ENCODE measurements at regions not wholly inside any gene's neighbourhood (a gene's known extent, or its start where the extent isn't known, plus 50 kb on each side); places are given as distances from the start of the nearest gene placed in this dataset.
"Not testable (repeated sequence)": the region's sequence is repeated elsewhere in the genome, so short reads cannot be mapped to it uniquely, and the experiment has no call there.

DNA sequence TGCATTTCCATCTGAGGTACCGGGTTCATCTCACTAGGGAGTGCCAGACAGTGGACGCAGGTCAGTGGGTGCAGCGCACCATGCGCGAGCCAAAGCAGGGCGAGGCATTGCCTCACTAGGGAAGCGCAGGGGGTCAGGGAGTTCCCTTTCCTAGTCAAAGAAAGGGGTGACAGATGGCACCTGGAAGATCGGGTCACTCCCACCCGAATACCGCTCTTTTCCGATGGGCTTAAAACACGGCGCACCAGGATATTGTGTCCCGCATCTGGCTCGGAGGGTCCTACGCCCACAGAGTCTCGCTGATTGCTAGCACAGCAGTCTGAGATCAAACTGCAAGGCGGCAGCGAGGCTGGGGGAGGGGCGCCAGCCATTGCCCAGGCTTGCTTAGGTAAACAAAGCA, 1157.1 kb downstream of the NAALADL2 start:
- DNase-seq = not testable (repeated sequence)

DNA sequence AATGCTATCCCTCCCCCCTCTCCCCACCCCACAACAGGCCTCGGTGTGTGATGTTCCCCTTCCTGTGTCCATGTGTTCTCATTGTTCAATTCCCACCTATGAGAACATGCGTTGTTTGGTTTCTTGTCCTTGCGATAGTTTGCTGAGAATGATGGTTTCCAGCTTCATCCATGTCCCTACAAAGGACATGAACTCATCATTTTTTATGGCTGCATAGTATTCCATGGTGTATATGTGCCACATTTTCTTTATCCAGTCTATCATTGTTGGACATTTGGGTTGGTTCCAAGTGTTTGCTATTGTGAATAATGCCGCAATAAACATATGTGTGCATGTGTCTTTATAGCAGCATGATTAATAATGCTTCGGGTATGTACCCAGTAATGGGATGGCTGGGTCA, 1156.1 kb downstream of the NAALADL2 start:
- not testable (repeated sequence) for DNase-seq

DNA sequence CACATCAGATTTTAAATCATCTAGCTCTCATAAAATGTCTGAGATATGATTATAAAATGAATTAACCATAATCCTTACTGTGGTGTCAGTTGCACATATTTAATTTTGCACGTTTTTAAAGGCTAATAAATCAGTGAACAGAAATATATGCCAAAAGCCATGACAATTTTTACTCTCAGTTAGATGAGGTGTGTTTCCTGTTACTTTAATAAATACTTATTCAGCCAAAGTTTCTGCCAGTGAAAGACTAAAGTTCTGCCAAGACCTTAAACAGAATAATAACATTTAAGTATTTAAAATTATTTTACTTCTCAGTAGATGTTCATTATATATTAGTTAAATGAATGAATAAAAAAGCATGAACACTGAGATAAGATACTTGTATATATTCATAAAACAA, 1150.1 kb downstream of the NAALADL2 start:
- no peak for DNase-seq

DNA sequence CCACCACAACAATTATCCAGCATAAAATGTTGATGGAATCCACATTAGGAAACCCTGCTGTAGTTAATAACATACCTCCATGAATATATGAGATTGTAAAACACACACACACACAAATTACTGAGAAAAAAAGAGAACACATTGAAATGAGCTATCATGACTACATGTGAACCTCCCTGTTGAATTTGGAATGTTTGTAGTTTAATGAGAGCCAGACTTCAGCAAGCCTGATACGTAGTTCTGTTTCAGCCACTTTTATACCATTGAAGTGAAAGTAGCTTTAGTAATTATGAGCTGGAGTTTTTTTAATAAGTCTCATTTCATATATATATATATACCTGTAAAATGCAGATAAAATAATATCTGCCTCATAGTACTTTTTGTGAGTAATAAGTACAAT, 1146.4 kb downstream of the NAALADL2 start:
- DNase-seq = no peak

DNA sequence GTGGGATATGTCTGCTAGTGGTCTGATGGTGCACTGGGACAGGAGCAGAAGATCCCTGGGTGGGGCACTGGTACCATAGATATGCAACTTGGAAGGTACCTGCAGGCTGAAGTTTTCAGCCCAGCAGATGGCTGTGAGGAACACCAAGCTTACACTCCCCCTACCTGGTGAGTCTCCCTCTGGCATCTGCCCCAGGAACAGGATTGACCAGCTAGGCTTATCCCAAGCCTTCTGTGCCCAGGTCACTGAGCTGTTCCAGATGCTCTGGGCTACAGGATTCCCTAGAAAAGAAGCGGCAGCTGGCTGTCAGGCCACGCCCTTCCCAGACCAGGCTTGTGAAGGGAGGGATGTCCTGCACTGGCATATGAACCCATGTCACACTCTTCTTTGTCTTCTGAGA, 1130.0 kb downstream of the NAALADL2 start:
- DNase-seq = no peak

DNA sequence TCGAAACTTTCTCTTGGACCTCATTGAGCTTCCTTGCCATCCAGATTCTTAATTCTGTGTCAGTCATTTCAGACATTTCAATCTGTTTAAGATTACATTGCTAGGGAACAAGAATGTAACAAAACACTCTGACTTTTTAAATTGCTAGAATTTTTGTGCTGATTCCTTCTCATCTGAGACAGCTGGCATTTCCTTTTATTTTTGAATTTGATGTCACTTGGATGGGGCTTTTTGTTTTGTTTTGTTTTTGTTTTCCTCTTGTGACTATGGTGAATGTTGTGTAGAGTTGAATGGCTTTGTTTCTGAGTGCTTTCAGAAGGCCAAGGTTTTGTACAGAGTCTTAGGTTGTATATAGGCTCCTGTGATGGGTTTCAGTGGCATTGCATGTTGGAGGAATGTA, 1129.3 kb downstream of the NAALADL2 start:
- no peak for DNase-seq

DNA sequence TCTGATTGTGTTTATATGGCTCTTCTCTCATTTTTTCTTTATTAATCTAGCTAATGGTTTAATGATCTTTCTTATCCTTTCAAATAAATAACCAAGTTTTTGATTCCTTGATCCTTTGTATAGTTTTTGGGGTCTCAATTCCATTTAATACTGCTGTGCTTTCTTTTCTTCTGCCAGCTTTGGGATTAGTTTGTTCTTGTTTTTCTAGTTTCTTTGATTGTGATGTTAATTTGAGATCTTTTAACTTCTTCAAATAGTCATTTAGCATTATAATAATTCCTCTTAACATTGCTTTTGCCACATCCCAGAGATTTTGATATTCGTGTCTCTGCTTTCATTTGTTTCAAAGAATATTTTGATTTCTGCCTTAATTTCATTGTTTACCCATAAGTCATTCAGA, 1126.6 kb downstream of the NAALADL2 start:
- DNase-seq = no peak

DNA sequence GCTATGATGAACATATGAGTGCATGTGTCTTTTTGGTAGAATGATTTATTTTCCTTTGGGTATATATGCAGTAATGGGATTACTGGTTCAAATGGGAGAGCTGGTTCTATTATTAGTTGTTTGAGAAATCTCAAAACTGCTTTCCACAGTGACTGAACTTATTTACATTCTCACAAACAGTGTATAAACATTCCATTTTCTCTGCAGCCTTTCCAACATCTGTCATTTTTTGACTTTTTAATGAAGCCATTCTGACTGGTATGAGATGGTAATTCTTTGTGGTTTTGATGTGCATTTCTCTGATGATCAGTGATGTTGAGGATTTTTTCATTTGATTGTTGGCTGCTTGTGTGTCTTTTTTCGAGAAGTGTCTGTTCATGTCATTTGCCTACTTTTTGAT, 1124.2 kb downstream of the NAALADL2 start:
- DNase-seq = no peak

DNA sequence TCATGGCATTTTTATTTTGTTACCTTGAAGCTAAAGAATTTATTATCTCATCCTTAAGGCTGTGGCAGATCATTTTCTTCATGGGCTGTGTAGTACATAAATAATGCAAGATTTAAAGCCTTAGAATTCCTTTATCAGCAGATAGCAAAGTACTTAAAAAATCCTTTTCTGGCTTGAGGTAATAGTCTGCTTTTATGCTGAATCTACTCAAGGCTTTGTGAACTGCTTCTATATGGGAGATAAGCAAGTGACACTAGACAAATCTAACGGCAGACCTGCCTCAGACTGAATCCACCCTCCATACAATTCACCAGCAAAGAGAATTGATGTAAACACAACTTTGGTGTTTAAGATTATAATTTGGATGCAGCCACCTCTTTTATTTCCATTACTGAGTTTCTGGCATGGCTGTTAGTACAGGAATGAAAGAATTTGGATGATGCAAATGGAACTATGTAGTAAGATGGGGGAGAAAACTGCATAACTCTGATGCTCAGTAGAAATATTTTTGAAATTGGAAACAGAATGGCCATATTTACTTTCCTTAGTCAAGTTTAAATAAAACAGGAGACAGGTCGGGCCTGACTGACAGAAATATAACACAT, 1121.5 kb downstream of the NAALADL2 start:
- no peak for DNase-seq

DNA sequence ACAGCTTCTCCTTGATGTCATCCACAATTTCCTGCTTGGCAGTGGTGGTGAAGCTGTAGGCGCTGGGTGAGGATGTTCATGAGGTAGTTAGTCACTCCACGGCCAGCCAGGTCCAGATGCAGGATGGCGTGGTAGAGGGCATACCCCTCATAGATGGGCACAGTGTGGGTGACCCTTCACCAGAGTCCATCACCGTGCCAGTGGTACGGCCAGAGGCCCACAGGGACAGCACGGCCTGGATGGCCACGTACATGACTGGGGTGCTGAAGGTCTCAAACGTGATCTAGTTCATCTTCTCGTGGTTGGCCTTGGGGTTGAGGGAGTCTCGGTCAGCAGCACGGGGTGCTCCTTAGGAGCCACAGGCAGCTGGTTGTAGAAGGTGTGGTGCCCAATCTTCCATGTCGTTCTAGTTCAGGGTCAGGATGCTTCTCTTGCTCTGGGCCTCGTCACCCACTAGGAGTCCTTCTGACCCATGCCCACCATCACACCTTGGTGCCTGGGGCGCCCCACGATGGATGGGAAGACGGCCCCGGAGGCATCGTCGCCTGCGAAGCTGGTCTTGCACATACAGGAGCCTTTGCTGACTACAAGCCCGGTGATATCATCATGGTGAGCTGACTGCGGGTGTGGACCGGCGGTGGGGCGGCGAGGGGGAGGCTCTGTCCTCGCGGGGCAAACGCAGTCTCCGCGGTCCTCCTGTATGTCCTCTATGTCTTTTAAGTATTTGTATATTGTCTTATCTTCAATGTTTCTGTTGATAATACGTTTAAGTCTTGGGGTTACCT, 1119.0 kb downstream of the NAALADL2 start:
- no peak for DNase-seq

DNA sequence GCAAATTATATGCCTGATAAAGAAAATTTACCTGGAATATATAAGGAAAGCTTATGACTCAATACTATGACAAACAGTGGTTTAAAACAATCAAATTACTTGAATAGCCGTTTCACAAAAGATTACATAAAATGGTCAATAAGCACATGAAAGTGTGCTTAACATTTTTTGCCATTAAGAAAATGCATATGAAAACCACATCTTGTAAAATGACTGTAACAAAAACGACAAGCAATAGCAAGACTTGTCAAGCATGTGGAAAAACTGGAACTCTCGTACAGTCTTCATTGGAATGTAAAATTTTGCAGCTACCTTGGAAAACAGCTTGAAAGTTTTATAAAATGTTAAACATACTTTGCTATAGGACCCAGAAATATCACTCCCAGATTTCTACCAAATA, 1110.3 kb downstream of the NAALADL2 start:
- no peak for DNase-seq

DNA sequence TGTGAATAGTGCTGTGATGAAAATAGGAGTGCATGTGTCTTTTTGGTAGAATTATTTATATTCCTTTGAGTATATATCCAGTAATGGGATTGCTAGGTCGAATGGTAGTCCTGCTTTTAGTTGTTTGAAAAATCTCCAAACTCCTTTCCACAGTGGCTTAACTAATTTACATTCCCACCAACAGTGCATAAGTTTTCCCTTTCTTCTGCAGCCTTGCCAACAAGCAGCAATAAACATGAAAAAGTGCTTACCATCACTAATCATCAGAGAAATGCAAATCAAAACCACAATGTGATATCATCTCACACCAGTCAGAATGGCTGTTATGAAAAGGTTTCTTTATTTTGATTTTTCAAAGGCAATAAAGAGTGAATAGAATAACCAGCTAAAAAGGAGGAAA, 1105.9 kb downstream of the NAALADL2 start:
- DNase-seq = no peak

DNA sequence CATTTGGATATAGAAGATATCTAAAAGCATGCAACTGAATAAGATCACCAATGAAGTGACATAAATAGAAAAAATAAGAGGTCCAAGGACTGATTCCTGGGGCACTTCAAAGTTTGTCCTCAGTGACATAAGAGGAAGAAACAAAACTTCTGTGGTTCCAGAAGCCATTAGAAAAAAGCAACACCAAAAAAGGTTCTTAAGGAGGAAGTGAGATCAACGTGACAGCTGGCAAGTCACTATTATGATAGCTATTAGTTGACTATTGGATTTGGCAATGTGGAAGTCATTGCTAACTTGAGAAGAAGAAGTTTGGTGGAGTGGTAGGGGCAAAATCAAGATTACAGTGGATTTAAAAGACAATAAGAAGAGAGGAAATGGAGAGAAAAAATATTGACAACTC, 1098.3 kb downstream of the NAALADL2 start:
- DNase-seq = peak in 1 of 2 experiments; percentile 8

DNA sequence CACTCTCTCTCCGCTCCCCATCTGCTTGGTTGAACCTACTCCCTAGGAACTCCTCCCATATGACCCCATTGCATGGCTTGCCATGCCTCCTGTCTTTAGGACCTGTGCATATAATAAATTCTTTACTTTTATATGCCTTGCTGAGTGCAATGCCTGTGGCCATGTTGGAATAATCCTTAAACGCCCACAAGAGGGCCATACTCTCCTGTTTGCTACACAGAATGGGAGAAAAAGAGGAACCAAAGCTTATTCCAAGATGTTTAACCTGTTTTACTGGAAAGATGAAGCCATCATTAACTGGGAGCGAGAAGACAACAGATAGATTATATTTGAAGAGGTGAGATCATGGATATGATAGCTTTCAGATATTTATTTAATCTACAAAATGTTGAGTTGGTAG, 1097.8 kb downstream of the NAALADL2 start:
- DNase-seq = no peak

DNA sequence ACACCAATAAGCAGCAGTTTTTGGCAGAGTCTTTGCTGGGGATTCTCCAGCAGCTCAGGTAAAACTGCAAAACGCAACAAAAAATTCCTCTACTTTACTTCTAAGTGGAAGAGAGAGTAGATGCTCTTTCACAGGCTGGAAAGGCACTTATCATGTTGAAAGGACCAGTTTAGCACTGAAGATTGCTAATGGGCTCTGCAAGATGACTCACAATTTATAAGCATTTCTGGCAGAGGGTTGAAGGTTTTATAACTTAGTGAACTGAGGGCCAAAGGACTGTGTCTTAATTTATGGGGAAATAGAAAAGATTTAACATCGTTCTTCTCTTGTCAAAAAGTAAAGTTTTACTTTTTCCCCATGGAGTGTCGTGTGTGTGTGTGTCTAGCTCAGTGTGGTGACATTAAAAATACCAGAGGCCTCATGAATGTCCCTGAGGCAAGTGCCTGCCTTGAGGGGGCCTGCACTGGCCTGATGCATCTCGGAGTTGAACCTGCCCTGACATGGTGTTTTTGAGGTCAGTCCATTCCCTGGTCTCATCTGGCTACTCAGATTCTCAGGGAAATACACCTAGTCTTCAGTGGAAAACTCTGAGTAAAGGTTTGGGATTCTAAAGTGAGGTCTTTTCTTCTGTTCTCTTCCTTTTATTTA, 1092.0 kb downstream of the NAALADL2 start:
- DNase-seq = no peak

DNA sequence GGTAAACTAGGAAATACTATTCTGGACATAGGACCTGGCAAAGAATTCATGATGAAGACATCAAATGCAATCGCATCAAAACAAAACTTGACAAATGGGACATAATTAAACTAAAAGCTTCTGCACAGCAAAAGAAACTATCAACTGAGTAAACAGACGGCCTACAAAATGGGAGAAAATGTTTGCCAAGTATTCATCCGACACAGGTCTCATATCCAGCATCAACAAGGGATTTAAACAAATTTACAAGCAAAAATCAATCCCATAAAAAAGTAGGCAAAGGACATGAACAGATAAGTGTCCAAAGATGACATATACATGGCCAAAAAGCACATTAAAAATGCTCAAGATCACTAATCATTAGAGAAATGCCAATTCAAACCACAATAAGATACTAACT, 1088.9 kb downstream of the NAALADL2 start:
- no peak for DNase-seq

DNA sequence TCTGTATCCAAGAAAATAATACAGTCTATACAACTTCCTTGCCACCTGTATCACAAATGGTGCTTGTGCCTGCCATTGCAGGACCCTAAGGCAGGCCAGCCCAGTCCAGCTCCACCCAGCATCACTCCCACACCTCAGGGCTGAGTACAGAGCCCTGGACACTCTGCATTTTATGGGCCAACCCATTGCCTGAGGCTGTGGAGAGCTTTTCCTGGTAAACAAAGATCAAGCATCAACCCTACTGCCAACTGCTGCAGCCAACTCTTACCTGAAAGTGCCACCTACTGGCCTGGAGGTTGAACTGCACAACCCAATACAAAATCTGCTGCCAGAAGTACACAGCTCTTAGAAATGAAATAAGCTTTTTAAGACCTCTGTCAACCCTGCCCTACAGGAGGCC, 1082.2 kb downstream of the NAALADL2 start:
- peak in 1 of 2 experiments; percentile 7 for DNase-seq

DNA sequence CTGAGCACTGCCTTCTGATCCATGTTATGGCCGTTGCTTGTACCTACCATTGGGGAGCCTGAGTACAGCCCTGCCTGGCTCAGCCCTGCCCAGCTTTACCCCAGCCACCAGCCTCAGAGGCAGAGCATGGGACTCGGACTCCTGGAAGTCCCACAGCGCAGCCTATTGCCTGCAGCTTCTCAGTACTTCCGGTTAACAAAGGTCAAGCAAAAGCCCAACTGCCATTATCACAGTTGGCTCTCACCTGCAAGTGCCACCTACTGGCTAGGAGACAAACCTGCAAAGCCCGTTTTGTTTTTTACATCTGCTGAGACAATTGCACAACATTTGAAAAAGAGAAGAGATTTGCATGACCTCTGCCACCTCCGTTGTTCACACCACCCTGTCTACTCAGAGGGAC, 1081.7 kb downstream of the NAALADL2 start:
- no peak for DNase-seq

DNA sequence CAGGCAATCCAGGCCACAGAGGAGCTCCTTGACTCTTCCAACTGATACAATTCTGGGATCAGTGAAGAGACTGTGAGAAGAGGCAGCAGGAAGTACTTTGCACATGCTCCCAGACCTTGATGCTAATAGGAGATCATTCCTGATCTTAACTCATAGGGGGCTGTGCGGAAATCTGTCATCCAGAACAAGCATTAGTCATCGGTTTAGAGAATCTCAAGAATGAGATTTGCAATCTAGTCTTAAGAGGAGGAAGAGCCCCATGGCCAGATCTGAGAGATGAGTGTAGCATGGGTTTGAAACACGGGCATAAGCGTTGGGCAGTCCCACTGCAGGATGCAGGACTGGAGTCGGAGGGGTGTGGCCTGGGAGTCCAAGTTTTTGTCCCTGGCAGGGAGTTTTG, 1081.1 kb downstream of the NAALADL2 start:
- no peak for DNase-seq

DNA sequence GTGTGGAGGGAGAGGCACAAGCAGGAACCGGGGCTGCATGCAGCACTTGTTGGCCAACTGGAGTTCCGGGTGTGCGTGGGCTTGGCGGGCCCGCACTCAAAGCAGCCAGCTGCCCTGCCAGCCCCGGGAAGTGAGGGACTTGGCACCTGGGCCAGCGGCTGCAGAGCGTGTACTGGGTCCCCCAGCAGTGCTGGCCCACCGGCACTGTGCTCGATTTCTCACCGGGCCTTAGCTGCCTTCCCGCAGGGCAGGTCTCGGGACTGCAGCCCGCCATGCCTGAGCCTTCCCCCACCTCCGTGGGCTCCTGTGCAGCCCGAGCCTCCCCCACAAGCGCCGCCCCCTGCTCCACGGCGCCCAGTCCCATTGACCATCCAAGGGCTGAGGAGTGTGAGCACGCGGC, 1078.2 kb downstream of the NAALADL2 start:
- not testable (repeated sequence) for DNase-seq

DNA sequence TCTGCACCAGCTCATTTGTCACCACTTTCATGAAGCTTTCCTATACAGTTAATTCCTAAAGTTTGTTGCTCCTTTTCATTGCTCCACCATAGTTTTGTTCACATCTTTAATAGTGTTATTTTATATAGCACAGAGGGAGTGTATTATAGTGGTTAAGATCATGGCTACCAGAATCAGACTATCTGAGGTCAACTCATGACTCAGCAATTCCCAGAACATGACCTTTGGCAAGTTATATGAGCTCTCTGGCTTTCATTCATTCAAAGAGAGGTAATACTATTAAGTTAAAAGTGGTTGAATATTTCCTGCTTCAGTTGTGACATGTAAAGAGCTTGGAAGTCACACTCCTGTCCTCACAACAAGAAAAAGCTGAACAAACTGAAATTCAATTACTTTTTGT, 1073.5 kb downstream of the NAALADL2 start:
- DNase-seq = no peak

DNA sequence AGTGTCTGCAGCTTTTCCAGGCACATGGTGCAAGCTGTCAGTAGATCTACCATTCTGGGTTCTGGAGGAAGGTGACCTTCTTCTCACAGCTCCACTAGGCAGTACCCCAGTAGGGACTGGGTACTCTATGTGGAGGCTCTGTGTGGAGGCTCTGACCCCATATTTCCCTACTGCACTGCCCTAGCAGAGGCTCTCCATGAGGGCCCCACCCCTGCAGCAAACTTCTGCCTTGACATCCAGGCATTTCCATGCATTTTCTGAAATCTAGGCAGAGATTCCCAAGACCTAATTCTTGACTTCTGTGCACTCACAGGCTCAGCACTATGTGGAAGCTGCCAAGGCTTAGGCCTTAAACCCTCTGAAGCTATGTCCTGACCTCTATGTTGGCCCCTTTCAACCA, 1060.0 kb downstream of the NAALADL2 start:
- no peak for DNase-seq

DNA sequence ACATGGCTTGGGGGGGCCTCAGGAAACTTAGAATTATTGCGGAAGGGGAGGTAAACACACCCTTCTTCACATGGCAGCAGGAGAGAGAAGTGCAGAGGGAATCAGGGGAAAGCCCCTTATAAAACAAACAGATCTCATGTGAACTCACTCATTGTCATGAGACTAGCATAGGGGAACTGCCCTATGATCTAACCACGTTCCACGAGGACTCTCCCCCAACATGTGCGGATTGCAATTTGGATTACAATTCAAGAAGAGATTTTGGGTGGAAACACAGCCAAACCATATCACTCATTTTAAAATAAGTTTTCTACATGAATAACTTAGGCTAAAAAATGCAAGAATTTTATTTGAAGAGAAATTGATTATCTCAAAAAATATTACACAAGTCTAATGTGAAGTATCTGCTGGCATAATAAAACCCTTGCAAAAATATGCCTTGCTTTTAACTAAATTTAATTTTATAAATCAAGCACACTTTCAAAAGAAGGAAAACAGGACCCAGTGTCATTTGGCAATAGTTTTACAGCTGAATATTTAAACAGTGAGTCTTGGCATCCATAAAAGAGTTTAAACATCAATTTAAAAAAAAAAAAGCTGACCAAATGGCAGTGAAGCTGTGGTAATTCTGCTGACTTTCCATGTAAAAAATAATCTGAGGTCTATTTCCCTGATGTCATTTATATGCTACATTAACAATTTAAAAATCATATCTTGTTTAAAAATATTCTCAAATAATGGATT, 1057.2 kb downstream of the NAALADL2 start:
- no peak for DNase-seq

DNA sequence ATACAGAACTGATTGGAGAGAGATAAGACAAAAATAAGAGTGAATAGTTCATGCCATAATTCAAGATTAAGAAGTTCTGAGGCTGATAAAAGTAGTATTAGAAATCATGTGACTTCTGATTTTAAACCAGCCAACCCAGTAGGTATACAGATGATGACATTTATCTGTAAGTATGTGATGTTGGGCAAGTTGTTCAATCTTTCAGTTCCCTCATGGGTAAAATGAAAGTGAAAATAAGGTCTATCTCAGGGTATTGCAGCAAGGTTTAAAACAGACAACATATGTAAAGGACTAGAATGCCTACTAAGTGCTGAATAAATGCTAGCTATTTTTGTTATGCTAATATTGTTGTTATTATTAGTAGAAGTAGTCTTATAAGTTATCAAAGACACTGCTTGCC, 1055.7 kb downstream of the NAALADL2 start:
- DNase-seq = no peak

All from AML-193 (cell line).